Right lung (tissue), 2 donors: ENCODE measurements at regions not wholly inside any gene's neighbourhood (a gene's known extent, or its start where the extent isn't known, plus 50 kb on each side); places are given as distances from the start of the nearest gene placed in this dataset.

Source experiments
- DNase-seq, 2 donors: peaks; one replicate each; pipeline ENCODE4 v3.0.0-alpha.2; 2013

DNA sequence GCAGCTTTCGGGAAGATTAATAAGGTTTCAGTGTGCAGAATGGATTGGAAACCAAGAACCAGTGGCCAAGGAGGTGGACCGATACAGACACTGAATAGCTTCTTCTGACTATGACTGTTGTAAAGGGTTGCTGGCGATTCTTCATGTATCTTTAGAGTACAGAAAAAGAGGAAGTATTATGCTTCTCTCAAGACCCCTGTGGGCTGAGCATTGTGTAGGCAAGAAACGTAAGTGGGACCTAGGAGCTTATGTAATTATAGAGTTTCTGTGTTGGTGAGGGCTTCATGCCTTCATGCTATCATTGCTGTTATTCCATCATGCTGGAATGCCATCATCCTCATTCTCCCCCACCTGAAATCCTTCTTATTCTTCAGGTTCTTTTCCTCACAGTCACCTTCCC, 105.4 kb upstream of the AKIRIN2 start:
- no peak for DNase-seq

DNA sequence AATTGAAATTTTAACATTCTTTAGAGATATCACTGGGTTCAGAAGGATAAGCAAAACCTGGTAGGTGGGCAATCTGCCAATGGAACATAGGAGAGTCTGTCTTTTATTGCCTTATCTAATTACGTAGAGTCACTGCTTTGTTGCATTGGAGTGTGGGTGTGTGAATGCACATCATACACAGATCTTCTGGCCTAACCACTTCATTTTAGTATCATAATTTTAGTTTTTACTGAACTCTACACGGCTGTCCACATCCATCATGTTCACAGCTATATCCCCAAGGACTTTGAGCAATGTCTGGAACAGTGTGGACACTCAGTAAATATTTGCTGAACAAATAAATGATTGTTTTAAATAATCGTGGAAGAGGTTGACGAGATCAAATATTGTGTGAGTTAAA, 104.6 kb upstream of the AKIRIN2 start:
- DNase-seq, result no peak

- no peak for DNase-seq
Measured at GRCh38 chr6:87806099-87806498, 104.1 kb upstream of the AKIRIN2 start.

GRCh38 chr6:87803791-87804190, 101.8 kb upstream of the AKIRIN2 start:
- DNase-seq, result no peak

DNA sequence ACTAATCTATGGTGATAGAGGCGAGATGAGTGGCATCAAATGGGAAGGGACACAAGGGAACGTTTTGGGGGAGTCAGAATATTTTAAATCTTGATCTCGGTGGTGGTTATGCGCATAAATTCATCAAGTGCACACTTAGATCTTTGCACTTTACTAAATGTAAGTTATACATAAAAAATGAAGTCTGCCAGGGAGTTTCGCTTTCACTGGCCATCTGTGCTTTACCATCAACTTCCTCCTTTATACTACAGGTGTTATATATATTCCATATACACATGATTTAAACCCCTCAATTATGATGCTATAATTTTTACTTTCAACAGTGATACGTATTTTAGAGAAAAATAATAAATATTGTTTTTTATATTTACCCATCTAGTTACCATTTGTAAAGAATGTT, 97.6 kb upstream of the AKIRIN2 start:
- no peak for DNase-seq

GRCh38 chr6:87798393-87799278, 96.6 kb upstream of the AKIRIN2 start:
- DNase-seq, result no peak

- DNase-seq, result no peak
Measured at GRCh38 chr6:87794922-87795885, 93.2 kb upstream of the AKIRIN2 start.

DNA sequence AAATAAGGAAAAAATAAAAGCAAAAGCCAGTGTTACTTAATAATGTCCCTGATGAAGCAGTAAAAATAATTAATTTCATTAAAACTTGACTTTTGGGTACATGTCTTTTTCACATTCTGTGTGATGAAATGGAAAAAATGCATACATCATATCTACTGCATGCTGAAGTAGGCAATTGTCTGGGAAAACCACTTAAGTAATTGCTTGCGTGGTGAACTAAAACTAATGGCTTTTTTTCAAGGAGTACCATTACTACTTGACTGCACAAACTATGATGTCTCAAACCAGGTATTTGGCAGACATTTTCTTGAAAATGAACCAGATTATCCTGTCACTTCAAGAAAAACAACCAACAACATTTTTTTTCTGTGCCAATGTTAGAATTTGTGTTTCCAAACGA, 91.3 kb upstream of the AKIRIN2 start:
- no peak for DNase-seq

DNA sequence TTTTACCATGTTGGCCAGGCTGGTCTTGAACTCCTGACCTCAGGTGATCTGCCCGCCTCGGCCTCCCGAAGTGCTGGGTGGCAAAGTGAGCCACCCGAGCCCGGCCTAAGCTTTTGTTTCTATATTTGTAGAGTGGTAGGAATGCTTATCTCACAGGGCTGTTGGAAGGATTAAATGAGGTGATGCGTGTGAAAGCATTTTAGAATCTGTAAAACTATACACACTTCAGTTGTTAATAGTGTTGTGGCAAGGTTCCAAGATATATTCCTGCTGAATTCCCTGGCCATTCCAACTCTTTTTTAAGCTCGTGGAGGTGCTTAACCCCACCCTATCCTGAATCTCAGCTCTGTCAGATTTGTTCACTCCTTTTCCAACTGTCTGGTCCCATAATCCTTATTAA, 89.9 kb upstream of the AKIRIN2 start:
- DNase-seq, result no peak

DNA sequence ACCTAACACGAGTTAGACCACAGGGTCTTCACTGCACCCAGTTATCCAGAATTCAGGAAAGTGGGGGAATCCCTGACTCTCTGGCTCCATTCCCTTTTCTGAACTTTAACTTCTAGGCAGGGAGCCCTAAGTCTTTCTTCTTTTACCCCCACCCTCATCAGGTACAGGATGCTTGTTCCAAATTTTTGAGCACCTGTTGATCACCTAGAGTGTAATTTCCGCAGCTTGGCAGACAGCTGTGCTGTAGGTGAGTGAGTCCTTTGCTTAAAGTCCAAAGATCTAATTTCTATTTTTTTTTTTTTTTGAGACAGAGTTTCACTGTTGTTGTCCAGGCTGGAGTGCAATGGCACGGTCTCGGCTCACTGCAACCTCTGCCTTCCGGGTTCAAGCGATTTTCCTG, 89.5 kb upstream of the AKIRIN2 start:
- no peak for DNase-seq

DNA sequence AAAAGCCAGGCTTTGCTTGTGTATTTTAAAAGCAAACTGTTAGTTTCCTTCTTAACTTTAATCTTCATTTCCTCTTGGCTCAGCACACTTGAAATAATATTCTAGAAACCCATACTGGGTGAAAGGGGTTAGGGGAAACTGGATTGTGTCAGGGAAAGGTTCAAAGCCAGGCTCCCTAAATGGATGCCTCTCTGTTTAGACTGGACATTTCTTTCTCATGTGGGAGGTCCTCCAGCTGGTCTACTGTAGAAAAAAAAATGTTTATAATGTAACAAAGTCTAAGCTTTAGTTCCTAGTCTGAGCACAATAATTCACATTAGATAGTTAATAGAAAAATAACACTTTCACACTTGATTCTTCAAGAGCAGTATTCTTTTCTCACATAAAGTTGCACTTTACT, 89.0 kb upstream of the AKIRIN2 start:
- peak; percentile 23 to 30 for DNase-seq

DNA sequence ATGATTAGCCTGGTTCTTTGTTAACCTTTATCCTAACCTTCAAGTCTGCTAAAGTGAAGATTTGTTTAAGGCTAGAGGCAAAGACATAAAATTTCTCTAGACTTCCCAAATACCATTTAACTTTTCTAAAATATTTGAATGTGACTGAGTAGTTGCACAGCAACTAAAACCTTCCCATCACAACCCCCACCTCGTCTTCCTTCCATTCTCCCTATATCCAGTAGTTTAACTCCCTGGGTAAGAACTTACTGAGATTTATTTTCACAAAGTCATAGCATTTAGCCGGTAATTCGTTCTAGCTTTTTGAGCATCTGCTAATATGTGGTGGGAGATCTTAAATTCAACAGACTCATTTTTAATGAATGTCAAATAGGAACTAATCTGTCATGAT, 87.9 kb upstream of the AKIRIN2 start:
- no peak for DNase-seq

GRCh38 chr6:87789198-87789899, 87.3 kb upstream of the AKIRIN2 start:
- no peak for DNase-seq

- no peak for DNase-seq
Measured at GRCh38 chr6:87788141-87788540, 86.1 kb upstream of the AKIRIN2 start.

GRCh38 chr6:87785229-87785862, 83.3 kb upstream of the AKIRIN2 start:
- no peak for DNase-seq

DNA sequence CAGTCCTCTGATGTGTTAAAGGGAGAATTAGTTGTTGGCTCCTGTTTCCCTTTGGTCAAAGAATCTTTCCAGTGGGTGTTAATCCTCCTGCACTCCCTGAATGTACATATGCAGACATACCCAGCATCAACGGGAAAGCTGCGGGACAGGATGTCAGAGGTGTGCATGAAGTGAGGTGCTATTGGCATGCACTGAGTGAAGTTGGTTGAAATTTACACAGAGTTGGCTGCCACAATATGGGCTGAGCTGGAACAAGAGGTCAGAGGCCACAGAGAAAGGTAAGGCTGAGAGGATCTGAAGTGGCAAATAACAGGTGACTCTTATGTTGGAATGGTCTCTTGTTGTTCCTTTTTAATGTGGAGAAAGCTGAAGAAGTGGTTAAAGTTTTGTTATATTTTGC, 82.7 kb upstream of the AKIRIN2 start:
- DNase-seq, result no peak

DNA sequence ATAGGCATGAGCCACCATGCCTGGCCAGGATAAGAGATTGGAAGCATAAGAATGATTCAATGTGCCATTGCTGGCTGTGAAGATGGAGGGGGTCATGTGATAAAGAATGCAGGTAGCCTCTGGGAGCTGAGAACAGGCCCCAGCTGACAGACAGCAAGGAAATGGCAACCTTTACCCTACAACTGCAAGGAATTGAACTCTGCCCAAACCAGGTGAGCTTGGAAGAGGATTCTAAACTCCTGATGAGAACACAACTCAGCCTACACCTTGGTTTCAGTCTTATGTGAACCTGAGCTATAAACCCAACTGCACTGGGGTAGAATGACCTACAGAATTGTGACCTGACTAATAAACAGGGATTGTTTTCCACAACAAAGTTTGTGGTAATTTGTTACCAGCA, 82.0 kb upstream of the AKIRIN2 start:
- DNase-seq, result no peak

- DNase-seq, result no peak
Measured at GRCh38 chr6:87779542-87779941, 77.5 kb upstream of the AKIRIN2 start.

- no peak for DNase-seq
Measured at GRCh38 chr6:87772597-87773530, 70.8 kb upstream of the AKIRIN2 start.

GRCh38 chr6:87767478-87767877, 65.4 kb upstream of the AKIRIN2 start:
- no peak for DNase-seq

DNA sequence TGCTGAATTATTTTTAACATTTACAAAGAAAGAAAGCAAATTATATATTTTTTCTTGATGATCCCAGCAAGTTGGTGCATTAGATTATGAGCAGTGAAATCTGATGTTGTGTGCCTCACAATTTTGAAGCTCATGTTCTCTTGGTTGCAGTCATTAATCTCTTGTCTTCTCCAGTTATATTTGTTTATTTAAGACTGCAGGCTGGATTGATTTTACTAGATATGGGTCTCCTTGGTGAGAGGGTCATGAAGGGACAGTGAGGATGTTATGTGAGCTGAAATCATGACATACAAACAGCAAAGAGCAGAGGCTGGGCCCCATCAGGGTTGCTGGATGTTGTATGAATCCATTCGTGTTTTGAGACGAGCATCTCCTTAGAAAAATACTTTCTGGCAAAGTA, 64.2 kb upstream of the AKIRIN2 start:
- DNase-seq, result no peak
